ENCODE measurements at regions not wholly inside any gene's neighbourhood (a gene's known extent, or its start where the extent isn't known, plus 50 kb on each side); places are given as distances from the start of the nearest gene placed in this dataset.
"Not testable (repeated sequence)": the region's sequence is repeated elsewhere in the genome, so short reads cannot be mapped to it uniquely, and the experiment has no call there.

- not testable (repeated sequence) for TF ChIP-seq CTCF (IDR thresholded peaks at IDR 0.05; ENCODE audit: insufficient read depth, low read depth, low read length); EZH2 (IDR thresholded peaks at IDR 0.05; ENCODE audit: insufficient read depth, low read length)
These were observed 723.6 kb downstream of the RFPL4B start for GRCh38 chr6:113070681-113071080.
